WTC11 (cell line): ENCODE measurements at regions not wholly inside any gene's neighbourhood (a gene's known extent, or its start where the extent isn't known, plus 50 kb on each side); places are given as distances from the start of the nearest gene placed in this dataset.

Source experiments
- ATAC-seq: fragments of 200-7000 bp; cut with Tn5 transposase; 2 replicates; pipeline ENCODE4 v1.10.0; 2021; ENCODE audit warnings: mild to moderate bottlenecking, moderate library complexity
- CTCF ChIA-PET: fragments of 300-600 bp; sonication (Branson Sonifier 250); formaldehyde crosslinking; loops from one replicate; lab custom pipeline; 2021; ENCODE audit warnings: antibody characterized with exemption; lab: Charles Lee
- POLR2A ChIA-PET: fragments of 350-600 bp; sonication (Branson Sonifier 250); formaldehyde crosslinking; loops from one replicate; lab custom pipeline; 2021; ENCODE audit warnings: antibody characterized with exemption; lab: Charles Lee
- DNase-seq: peaks from one replicate; pipeline ENCODE4 v3.0.0; 2021; ENCODE audit warnings: low spot score
- H3K27ac Mint-ChIP-seq: 2 replicates; pipeline ENCODE4 v1.8.0; 2021; ENCODE audit warnings: mixed read lengths
- H3K27me3 Mint-ChIP-seq: 2 replicates; pipeline ENCODE4 v1.8.0; 2021; ENCODE audit warnings: low read depth, mild to moderate bottlenecking, moderate library complexity, mixed read lengths
- H3K36me3 Mint-ChIP-seq: 2 replicates; pipeline ENCODE4 v1.8.0; 2021; ENCODE audit warnings: mixed read lengths
- H3K4me1 Mint-ChIP-seq: 2 replicates; pipeline ENCODE4 v1.8.0; 2022; ENCODE audit warnings: mixed read lengths
- H3K4me3 Mint-ChIP-seq: 2 replicates; pipeline ENCODE4 v1.8.0; 2021; ENCODE audit warnings: mild to moderate bottlenecking, moderate library complexity, mixed read lengths
- H3K9me3 Mint-ChIP-seq: 2 replicates; pipeline ENCODE4 v1.8.0; 2021; ENCODE audit warnings: mixed read lengths
- ARID4B ChIP-seq: sonication (generic); formaldehyde crosslinking; IDR thresholded peaks from 2 replicates; pipeline ENCODE4 v1.8.0; 2023; ENCODE audit warnings: missing genetic modification reagents, mild to moderate bottlenecking, borderline replicate concordance
- EMX1 ChIP-seq: fragments of 250-450 bp; sonication (Bioruptor Pico); IDR thresholded peaks from 2 replicates; pipeline ENCODE4 v1.8.0; 2021; ENCODE audit warnings: mild to moderate bottlenecking
- JAZF1 ChIP-seq: fragments of 250-450 bp; sonication (Bioruptor Pico); IDR thresholded peaks from 2 replicates; pipeline ENCODE4 v1.9.0; 2021; ENCODE audit warnings: moderate library complexity, mild to moderate bottlenecking, inconsistent platforms
- KAT7 ChIP-seq: sonication (generic); formaldehyde crosslinking; IDR thresholded peaks from 2 replicates; pipeline ENCODE4 v1.8.1; 2023; ENCODE audit warnings: missing genetic modification reagents, mild to moderate bottlenecking, borderline replicate concordance
- MAX ChIP-seq: sonication (generic); formaldehyde crosslinking; IDR thresholded peaks from 2 replicates; pipeline ENCODE4 v1.8.0; 2022; ENCODE audit warnings: mild to moderate bottlenecking, missing genetic modification reagents
- MLX ChIP-seq: sonication (generic); formaldehyde crosslinking; IDR thresholded peaks from 2 replicates; pipeline ENCODE4 v1.8.1; 2023; ENCODE audit warnings: mild to moderate bottlenecking, missing genetic modification reagents, moderate library complexity
- MXD4 ChIP-seq: fragments of 250-450 bp; sonication (Bioruptor Pico); IDR thresholded peaks from 2 replicates; pipeline ENCODE4 v1.8.0; 2021; ENCODE audit warnings: mild to moderate bottlenecking, moderate library complexity, borderline replicate concordance
- NFE2L1 ChIP-seq: sonication (generic); formaldehyde crosslinking; IDR thresholded peaks from 2 replicates; pipeline ENCODE4 v1.8.1; 2023; ENCODE audit warnings: missing genetic modification reagents
- SP1 ChIP-seq: sonication (generic); formaldehyde crosslinking; conservative IDR thresholded peaks from 2 replicates; pipeline ENCODE4 v1.8.1; 2022; ENCODE audit warnings: missing genetic modification reagents
- TEAD4 ChIP-seq: sonication (generic); formaldehyde crosslinking; IDR thresholded peaks from 2 replicates; pipeline ENCODE4 v1.8.0; 2022; ENCODE audit warnings: mild to moderate bottlenecking, missing genetic modification reagents
- ZNF232 ChIP-seq: sonication (generic); formaldehyde crosslinking; IDR thresholded peaks from 2 replicates; pipeline ENCODE4 v1.8.0; 2022; ENCODE audit warnings: mild to moderate bottlenecking, missing genetic modification reagents
- ZNF317 ChIP-seq: sonication (generic); formaldehyde crosslinking; IDR thresholded peaks from 2 replicates; pipeline ENCODE4 v1.8.1; 2023; ENCODE audit warnings: low read depth, mild to moderate bottlenecking, moderate library complexity, missing genetic modification reagents, borderline replicate concordance
- ZNF423 ChIP-seq: fragments of 250-450 bp; sonication (Bioruptor Pico); IDR thresholded peaks from 2 replicates; pipeline ENCODE4 v2.1.2; 2022; ENCODE audit warnings: mild to moderate bottlenecking, moderate library complexity
- TF ChIP-seq, protein P1 (sequence below): sonication (generic); formaldehyde crosslinking; IDR thresholded peaks from 2 replicates; pipeline ENCODE4 v1.8.0; 2022; ENCODE audit warnings: mild to moderate bottlenecking, missing genetic modification reagents

- DNase-seq = no peak
These were observed 86.6 kb upstream of the FRMD6 start for GRCh38 chr14:51564986-51565604.

DNA sequence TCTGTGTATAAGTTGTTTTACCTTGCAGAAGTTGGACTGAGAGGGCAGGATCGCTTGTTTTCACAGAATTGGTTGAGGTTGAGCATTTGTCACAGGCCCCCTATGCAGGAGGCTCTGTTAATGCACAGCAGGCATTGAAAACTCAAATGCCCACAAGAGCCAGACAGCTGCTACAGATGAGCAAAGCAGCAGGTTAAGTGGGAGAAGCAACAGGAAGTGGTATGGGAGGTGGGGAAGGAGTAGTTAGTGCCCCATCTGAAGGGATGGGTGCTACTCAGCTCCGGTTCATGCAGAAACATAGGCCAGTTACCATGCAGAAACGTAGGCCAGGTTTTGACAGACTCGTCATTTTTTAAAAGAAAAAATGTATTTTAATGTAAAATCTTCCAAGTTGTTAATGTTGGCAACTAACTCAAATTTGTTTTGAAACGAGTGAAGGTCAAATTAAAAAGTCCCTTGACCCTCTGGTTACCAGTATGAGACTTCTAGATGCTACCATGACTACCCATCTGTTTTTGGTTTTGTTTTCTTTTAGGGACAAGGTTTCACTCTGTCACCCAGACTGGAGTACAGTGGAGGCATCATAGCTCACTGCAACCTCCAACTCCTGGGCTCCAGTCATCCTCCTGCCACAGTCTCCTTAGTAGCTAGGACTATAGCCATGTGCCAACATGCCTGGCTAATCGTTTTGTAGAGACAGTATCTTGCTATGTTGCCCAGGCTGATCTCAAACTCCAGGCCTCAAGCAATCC lies 84.7 kb upstream of the FRMD6 start:
- CTCF ChIA-PET = interaction anchor here (1.0 kb wide), 1 partner anchor 209 kb away, joined by 6 read pairs; no protein-coding TSS in a partner anchor
- no peaks in the 10 kb centered on the region for H3K27me3 Mint-ChIP-seq
- TF ChIP-seq ZNF423 (peak; percentile 73; the same call in 1 of the 2 replicates), NFE2L1 (CRISPR knock-in tag) (no peak)
- peaks cover 32% of the 10 kb centered on the region for H3K4me1 Mint-ChIP-seq
- H3K9me3 Mint-ChIP-seq = peaks cover 5% of the 10 kb centered on the region; the same call in 1 of the 2 replicates
- DNase-seq = no peak
- H3K27ac Mint-ChIP-seq = no peak overlapping the region
- POLR2A ChIA-PET = no interaction called here
- H3K4me3 Mint-ChIP-seq = no peak overlapping the region
- no peak; the same call in 1 of the 2 replicates for ATAC-seq
- H3K36me3 Mint-ChIP-seq = no peaks in the 10 kb centered on the region

More at GRCh38 chr14:51564986-51565604, 86.6 kb upstream of the FRMD6 start:
- no peak for TF ChIP-seq ARID4B
- no peak for TF ChIP-seq ZNF232 (CRISPR knock-in tag)
- no peak for TF ChIP-seq TEAD4 (CRISPR knock-in tag)
- TF ChIP-seq EMX1 = no peak
- no peaks in the 10 kb centered on the region; the same call in 1 of the 2 replicates for H3K9me3 Mint-ChIP-seq
- CTCF ChIA-PET = no interaction called here
- no peaks in the 10 kb centered on the region for H3K27me3 Mint-ChIP-seq
- H3K36me3 Mint-ChIP-seq = no peaks in the 10 kb centered on the region
- peak; percentile 34; the same call in 1 of the 2 replicates for ATAC-seq
- POLR2A ChIA-PET = interaction anchor here (1.0 kb wide), 1 partner anchor 11 kb away, joined by 5 read pairs; no protein-coding TSS in a partner anchor
- H3K27ac Mint-ChIP-seq = no peak overlapping the region
- H3K4me3 Mint-ChIP-seq = no peak overlapping the region
- peaks cover 32% of the 10 kb centered on the region for H3K4me1 Mint-ChIP-seq

GRCh38 chr14:51568366-51568765 lies 83.3 kb upstream of the FRMD6 start:
- H3K4me1 Mint-ChIP-seq = peaks cover 32% of the 10 kb centered on the region
- peaks cover 5% of the 10 kb centered on the region; the same call in 1 of the 2 replicates for H3K9me3 Mint-ChIP-seq
- TF ChIP-seq SP1 (no peak), MAX (CRISPR knock-in tag) (no peak), MLX (CRISPR knock-in tag) (no peak), TEAD4 (CRISPR knock-in tag) (no peak), ZNF317 (no peak), NFE2L1 (CRISPR knock-in tag) (no peak), JAZF1 (no peak), MXD4 (no peak), KAT7 (no peak)
- TF ChIP-seq, protein P1, sequence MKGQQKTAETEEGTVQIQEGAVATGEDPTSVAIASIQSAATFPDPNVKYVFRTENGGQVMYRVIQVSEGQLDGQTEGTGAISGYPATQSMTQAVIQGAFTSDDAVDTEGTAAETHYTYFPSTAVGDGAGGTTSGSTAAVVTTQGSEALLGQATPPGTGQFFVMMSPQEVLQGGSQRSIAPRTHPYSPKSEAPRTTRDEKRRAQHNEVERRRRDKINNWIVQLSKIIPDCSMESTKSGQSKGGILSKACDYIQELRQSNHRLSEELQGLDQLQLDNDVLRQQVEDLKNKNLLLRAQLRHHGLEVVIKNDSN (CRISPR knock-in tag) = no peak
- CTCF ChIA-PET = no interaction called here
- no peaks in the 10 kb centered on the region for H3K27me3 Mint-ChIP-seq
- ATAC-seq (no peak), DNase-seq (no peak)
- no peak overlapping the region for H3K4me3 Mint-ChIP-seq
- H3K36me3 Mint-ChIP-seq = no peaks in the 10 kb centered on the region
- H3K27ac Mint-ChIP-seq = no peak overlapping the region
- POLR2A ChIA-PET = no interaction called here
